GM12878 (cell line): ENCODE measurements at regions not wholly inside any gene's neighbourhood (a gene's known extent, or its start where the extent isn't known, plus 50 kb on each side); places are given as distances from the start of the nearest gene placed in this dataset.

ENCODE experiments used
- ATAC-seq: fragments of 200-7000 bp; cut with Tn5 transposase; 3 replicates; pipeline ENCODE4 v1.9.1; 2020; ENCODE audit warnings: mild to moderate bottlenecking, moderate library complexity
- BruUV-seq: library from RNA; stranded (reverse); fragments of 400-500 nt; replicated peaks from 2 replicates; lab custom pipeline; 2021; lab: Mats Ljungman, UMichigan
- CTCF ChIA-PET: fragments of 300-600 bp; sonication (Branson Sonifier 250); formaldehyde crosslinking; extraction: SDS; loops from one replicate; lab custom pipeline; 2021; ENCODE audit warnings: inconsistent platforms; lab: Yijun Ruan, JAX
- POLR2A ChIA-PET: fragments of 350-600 bp; formaldehyde crosslinking; extraction: SDS; loops from one replicate; lab custom pipeline; 2021; ENCODE audit warnings: inconsistent platforms; lab: Charles Lee
- RAD21 ChIA-PET: fragments of 300-600 bp; sonication (Branson Sonifier 250); formaldehyde crosslinking; loops from one replicate; lab custom pipeline; 2023; ENCODE audit warnings: antibody characterized with exemption; ENCODE audit not compliant: unreplicated experiment; lab: Charles Lee
- SMC1A ChIA-PET: fragments of 300-600 bp; sonication (Branson Sonifier 250); formaldehyde crosslinking; loops from one replicate; lab custom pipeline; 2023; ENCODE audit not compliant: unreplicated experiment, uncharacterized antibody; lab: Charles Lee
- DNase-seq: peaks from one replicate; pipeline ENCODE4 v3.0.0-alpha.2; 2011; ENCODE audit warnings: low read depth, low spot score
- FAIRE-seq: peaks from 3 replicates; lab custom pipeline; 2011; peaks lifted over from hg19 to GRCh38; lab: Jason Lieb, UNC
- H2AFZ ChIP-seq: 2 replicates; pipeline ENCODE4 v1.6.0; 2011; ENCODE audit warnings: low read depth, low read length, control low read depth; ENCODE audit not compliant: control insufficient read depth
- H3K27ac ChIP-seq: 2 replicates; pipeline ENCODE4 v1.5.1; 2011; ENCODE audit warnings: control low read depth; ENCODE audit not compliant: control insufficient read depth, insufficient read depth
- H3K27me3 ChIP-seq, 2 experiments: replicated peaks in 1 of 2; 2 replicates each; pipeline versions ENCODE4 v1.6.0 to v1.6.1; 2011; ENCODE audit warnings: low read length in 1 of 2; ENCODE audit not compliant: control insufficient read depth in 2 of 2, insufficient read depth in 2 of 2
- H3K36me3 ChIP-seq, 2 experiments: 2 replicates each; pipeline ENCODE4 v1.5.1; 2011; ENCODE audit warnings: low read length in 1 of 2; ENCODE audit not compliant: control insufficient read depth in 2 of 2, insufficient read depth in 2 of 2
- H3K4me1 ChIP-seq: 2 replicates; pipeline ENCODE4 v1.6.1; 2011; ENCODE audit warnings: mild to moderate bottlenecking, low read length, moderate library complexity, mixed read lengths; ENCODE audit not compliant: control insufficient read depth, insufficient read depth
- H3K4me2 ChIP-seq: 2 replicates; pipeline ENCODE4 v1.6.0; 2011; ENCODE audit warnings: control low read depth; ENCODE audit not compliant: control insufficient read depth, insufficient read depth
- H3K4me3 ChIP-seq: fragments of 200-600 bp; sonication (generic); 2 replicates; pipeline ENCODE4 v1.5.1; 2016
- H3K79me2 ChIP-seq: 2 replicates; pipeline ENCODE4 v1.6.0; 2011; ENCODE audit warnings: low read length; ENCODE audit not compliant: control insufficient read depth, insufficient read depth
- H3K9ac ChIP-seq: 2 replicates; pipeline ENCODE4 v1.8.0; 2011; ENCODE audit warnings: low read length, control low read depth, mixed read lengths; ENCODE audit not compliant: control insufficient read depth, insufficient read depth
- H3K9me3 ChIP-seq: replicated peaks from 3 replicates; pipeline ENCODE4 v1.5.1; 2011; ENCODE audit warnings: mild to moderate bottlenecking, low read length; ENCODE audit not compliant: control insufficient read depth, insufficient read depth
- H4K20me1 ChIP-seq: 2 replicates; pipeline ENCODE4 v1.6.0; 2011; ENCODE audit not compliant: control insufficient read depth, insufficient read depth
- CHD2 ChIP-seq: IDR thresholded peaks from 2 replicates; pipeline ENCODE4 v1.6.1; 2011; ENCODE audit warnings: low read depth, low read length, improper control_type of control experiment, borderline replicate concordance
- CTCF ChIP-seq, 3 experiments: IDR thresholded peaks in 2 of 3; conservative IDR thresholded peaks in 1 of 3; 2 replicates each; pipeline ENCODE4 v1.5.1; 2011; ENCODE audit warnings: low read depth in 3 of 3, low read length in 3 of 3, mild to moderate bottlenecking in 3 of 3, control low read depth in 2 of 3, moderate library complexity in 2 of 3, inconsistent platforms in 1 of 3, mixed read lengths in 1 of 3; ENCODE audit not compliant: control insufficient read depth in 2 of 3, insufficient read depth in 1 of 3; ENCODE audit errors: extremely low read depth in 1 of 3
- PAX8 ChIP-seq: fragments of 450-650 bp; IDR thresholded peaks from 2 replicates; pipeline ENCODE4 v1.6.1; 2017; ENCODE audit warnings: mild to moderate bottlenecking, moderate library complexity
- WGBS: methylation state at CpG from one replicate; pipeline ENCODE4 v1.1.6; 2016; ENCODE audit warnings: low lambda C conversion rate; ENCODE audit not compliant: insufficient replicate concordance, insufficient coverage; ENCODE audit errors: missing lambda C conversion rate; 5-methylcytosine and 5-hydroxymethylcytosine counted together
- in situ Hi-C: fragments of 300-500 bp; cut with MboI; formaldehyde crosslinking; loops from 9 replicates; pipeline ENCODE4 v1.14.3; 2018; ENCODE audit warnings: mixed read lengths
- intact Hi-C: fragments of 100-400 bp; cut with micrococcal nuclease; formaldehyde crosslinking; loops from one replicate; pipeline ENCODE4 v1.14.2; 2022; ENCODE audit not compliant: unreplicated experiment
- TF ChIP-seq, protein P1 (sequence below): IDR thresholded peaks from 2 replicates; pipeline ENCODE4 v1.6.1; 2011; ENCODE audit warnings: low read depth, mild to moderate bottlenecking, low read length, moderate library complexity, borderline replicate concordance; ENCODE audit errors: extremely low read depth

DNA sequence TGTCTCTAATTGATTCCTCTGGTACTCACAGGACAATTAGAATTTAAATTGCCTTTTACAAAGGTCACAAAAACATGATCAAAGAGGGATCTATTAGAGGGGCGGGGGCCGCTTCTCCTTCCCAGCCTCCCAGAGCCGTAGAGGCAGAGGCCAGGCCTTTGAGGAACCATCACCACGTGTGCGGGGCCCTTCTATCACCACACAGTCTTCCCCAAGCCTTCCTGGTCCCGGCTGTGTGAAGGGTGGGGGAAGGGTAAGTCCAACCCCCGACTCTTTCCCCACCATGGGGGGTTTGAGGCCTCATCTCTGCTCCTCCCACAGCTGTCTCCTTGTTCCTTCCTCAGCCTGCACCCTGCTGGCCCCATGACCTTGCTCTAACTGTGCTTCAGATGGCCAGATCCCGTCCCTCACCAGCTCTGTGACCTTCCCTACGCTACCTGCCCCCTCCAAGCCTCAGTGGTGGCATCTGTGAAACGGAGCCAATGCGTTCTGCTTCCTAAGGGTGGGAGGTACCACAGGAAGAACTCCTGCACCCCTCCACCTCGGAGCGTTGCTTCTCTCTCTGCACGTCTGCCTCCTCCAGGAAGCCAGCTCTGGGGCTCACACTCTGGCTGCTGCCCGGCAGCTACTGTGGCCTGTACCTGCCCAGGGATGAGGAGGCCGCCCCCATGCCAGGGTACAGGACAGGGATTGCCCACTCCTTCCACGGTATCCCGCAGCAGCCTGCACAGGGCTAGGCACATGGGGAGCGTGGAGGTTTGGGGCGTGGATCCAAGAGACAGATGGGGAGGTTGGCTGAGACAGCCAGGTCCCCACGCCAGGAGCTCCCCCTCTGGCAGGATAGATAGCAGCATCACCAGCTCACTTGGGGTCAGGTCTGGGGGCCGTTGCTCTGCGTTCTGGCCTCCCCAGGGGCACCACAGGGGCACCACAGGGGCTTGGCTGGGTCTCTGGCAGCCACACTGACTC is 83.8 kb downstream of the LINGO1 start:
- Histone ChIP-seq H3K9me3 (peaks cover 2% of the 10 kb centered on the region; the same call in 1 of the 3 replicates), H3K9ac (no peak overlapping the region), H3K4me1 (no peaks in the 10 kb centered on the region), H3K27ac (no peak overlapping the region), H3K36me3 (no peaks in the 10 kb centered on the region), H3K4me2 (no peak overlapping the region), H3K4me3 (no peak overlapping the region), H4K20me1 (no peaks in the 10 kb centered on the region), H3K79me2 (no peaks in the 10 kb centered on the region), H3K27me3 (0 out of 4 replicates have a peak, but pooled peaks cover 0 to 2% of the 10 kb centered on the region in 2 experiments), H2AFZ (no peak overlapping the region)
- no peak for ATAC-seq
- ChIA-PET POLR2A (no interaction called here), SMC1A (no interaction called here), RAD21 (no interaction called here), CTCF (interaction anchor here (1.0 kb wide), 1 partner anchor 362 kb away, joined by 3 read pairs; no protein-coding TSS in a partner anchor)
- peak in 2 of 3 experiments; percentile 3 to 12; a peak in 1 of 6 replicates for TF ChIP-seq CTCF (IDR thresholded peaks at IDR 0.05 in 2 of 3, conservative IDR thresholded peaks at IDR 0.05 in 1 of 3; ENCODE audit: control insufficient read depth in 2 of 3, extremely low read depth in 1 of 3, insufficient read depth in 1 of 3, low read depth in 3 of 3, low read length in 3 of 3)
- TF ChIP-seq, protein P1, sequence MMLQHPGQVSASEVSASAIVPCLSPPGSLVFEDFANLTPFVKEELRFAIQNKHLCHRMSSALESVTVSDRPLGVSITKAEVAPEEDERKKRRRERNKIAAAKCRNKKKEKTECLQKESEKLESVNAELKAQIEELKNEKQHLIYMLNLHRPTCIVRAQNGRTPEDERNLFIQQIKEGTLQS, result no peak
- no peak for TF ChIP-seq PAX8
- TF ChIP-seq CHD2, result no peak
- FAIRE-seq, result no peak
- in situ Hi-C loops, result no loop called here
- no TSS peak for BruUV-seq
- no peak for DNase-seq
- intact Hi-C loops, result no loop called here
- WGBS, result 27% methylated on average over 23 of the region's 23 CpGs
